ENCODE measurements at regions not wholly inside any gene's neighbourhood (a gene's known extent, or its start where the extent isn't known, plus 50 kb on each side); places are given as distances from the start of the nearest gene placed in this dataset.

GRCh38 chr10:33122014-33122809 is 164.2 kb upstream of the ITGB1 start:
- TF ChIP-seq ZNF274 (IDR thresholded peaks at IDR 0.05; ENCODE audit: low read length) (no peak), ZNF274 (tag by site-specific recombination; IDR thresholded peaks at IDR 0.05; ENCODE audit: borderline replicate concordance) (no peak), CTCF (tag by site-specific recombination; IDR thresholded peaks at IDR 0.05) (no peak)

All from HEK293 (cell line).